Spleen (tissue), 7 donors: ENCODE measurements at regions not wholly inside any gene's neighbourhood (a gene's known extent, or its start where the extent isn't known, plus 50 kb on each side); places are given as distances from the start of the nearest gene placed in this dataset.

ENCODE experiments used
- POLR2A ChIP-seq, 3 donors: fragments of 450-650 bp; IDR thresholded peaks; one replicate each; pipeline ENCODE4 v1.5.1; 2017; ENCODE audit warnings: antibody characterized with exemption in 3 of 3, mild to moderate bottlenecking in 1 of 3
- POLR2AphosphoS5 ChIP-seq, 3 donors: sonication (generic); formaldehyde crosslinking; IDR thresholded peaks; one replicate each; pipeline ENCODE4 v1.5.1; 2017; ENCODE audit warnings: antibody characterized with exemption in 3 of 3
- TF ChIP-seq, protein P1 (sequence below), 11 experiments: fragments of 200-600 bp in 7 of 11; fragments of 450-650 bp in 4 of 11; sonication (generic) in 4 of 11; IDR thresholded peaks in 8 of 11; conservative IDR thresholded peaks in 3 of 11; 1 replicate in 7 of 11; 2 replicates in 4 of 11; pipeline versions ENCODE4 v1.4.0 to v1.8.0; 2016 to 2021; ENCODE audit warnings: antibody characterized with exemption in 11 of 11, inconsistent platforms in 4 of 11, mild to moderate bottlenecking in 1 of 11
- donor health status: DM: no; HTN: no; CAD: no; lungs with moderate emphysema.
- donor health status: DM: no; HTN: no; CAD: no.
- donor health status: DM: no; HTN: no; CAD: no.

DNA sequence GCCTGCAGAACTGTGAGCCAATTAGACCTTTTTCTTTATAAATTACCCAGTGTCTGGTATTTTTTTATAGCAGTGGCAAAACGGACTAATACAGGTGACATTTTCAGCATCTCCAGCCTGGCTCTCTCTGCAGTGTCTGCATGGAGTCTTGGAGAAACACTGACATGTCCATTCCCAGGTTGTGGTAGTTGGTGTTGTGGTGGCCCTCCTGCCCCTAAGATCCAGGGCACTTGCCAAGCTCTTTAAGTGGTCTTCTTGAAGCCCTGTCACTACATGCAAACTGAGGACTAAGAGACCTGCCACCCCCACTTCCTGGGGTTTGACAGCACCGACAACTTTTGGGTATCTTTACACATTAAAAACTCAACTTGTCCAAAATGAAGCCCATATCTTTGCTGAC, 419.4 kb downstream of the NPHP4 start:
- TF ChIP-seq, protein P1, sequence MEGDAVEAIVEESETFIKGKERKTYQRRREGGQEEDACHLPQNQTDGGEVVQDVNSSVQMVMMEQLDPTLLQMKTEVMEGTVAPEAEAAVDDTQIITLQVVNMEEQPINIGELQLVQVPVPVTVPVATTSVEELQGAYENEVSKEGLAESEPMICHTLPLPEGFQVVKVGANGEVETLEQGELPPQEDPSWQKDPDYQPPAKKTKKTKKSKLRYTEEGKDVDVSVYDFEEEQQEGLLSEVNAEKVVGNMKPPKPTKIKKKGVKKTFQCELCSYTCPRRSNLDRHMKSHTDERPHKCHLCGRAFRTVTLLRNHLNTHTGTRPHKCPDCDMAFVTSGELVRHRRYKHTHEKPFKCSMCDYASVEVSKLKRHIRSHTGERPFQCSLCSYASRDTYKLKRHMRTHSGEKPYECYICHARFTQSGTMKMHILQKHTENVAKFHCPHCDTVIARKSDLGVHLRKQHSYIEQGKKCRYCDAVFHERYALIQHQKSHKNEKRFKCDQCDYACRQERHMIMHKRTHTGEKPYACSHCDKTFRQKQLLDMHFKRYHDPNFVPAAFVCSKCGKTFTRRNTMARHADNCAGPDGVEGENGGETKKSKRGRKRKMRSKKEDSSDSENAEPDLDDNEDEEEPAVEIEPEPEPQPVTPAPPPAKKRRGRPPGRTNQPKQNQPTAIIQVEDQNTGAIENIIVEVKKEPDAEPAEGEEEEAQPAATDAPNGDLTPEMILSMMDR (IDR thresholded peaks at IDR 0.05 in 8 of 11, conservative IDR thresholded peaks at IDR 0.05 in 3 of 11), result no peak
- TF ChIP-seq POLR2AphosphoS5 (IDR thresholded peaks at IDR 0.05) (no peak), POLR2A (IDR thresholded peaks at IDR 0.05) (no peak)
